ENCODE measurements at regions not wholly inside any gene's neighbourhood (a gene's known extent, or its start where the extent isn't known, plus 50 kb on each side); places are given as distances from the start of the nearest gene placed in this dataset.

GRCh38 chr17:51572115-51572514 lies 311.8 kb downstream of the UTP18 start:
- no peak for TF ChIP-seq CTCF (IDR thresholded peaks at IDR 0.05 in 8 of 11, conservative IDR thresholded peaks at IDR 0.05 in 3 of 11)
- no peak for TF ChIP-seq POLR2AphosphoS5 (IDR thresholded peaks at IDR 0.05)

Data from spleen (tissue), 7 donors.